B cell (primary cell): ENCODE measurements at regions not wholly inside any gene's neighbourhood (a gene's known extent, or its start where the extent isn't known, plus 50 kb on each side); places are given as distances from the start of the nearest gene placed in this dataset.

Experiments
- CTCF ChIP-seq: fragments of 200-600 bp; IDR thresholded peaks from one replicate; pipeline ENCODE4 v1.8.0; 2022; ENCODE audit warnings: antibody characterized with exemption, mild to moderate bottlenecking
- EZH2 ChIP-seq: IDR thresholded peaks from 2 replicates; pipeline ENCODE4 v1.6.1; 2012; ENCODE audit warnings: borderline replicate concordance, low read depth, mild to moderate bottlenecking, moderate library complexity, low read length; ENCODE audit not compliant: insufficient read depth, poor library complexity, severe bottlenecking

- TF ChIP-seq CTCF (no peak), EZH2 (no peak)
Measured at GRCh38 chrX:131693359-131693758, 149.5 kb downstream of the OR13H1 start.
